Keratinocyte (primary cell): ENCODE measurements at regions not wholly inside any gene's neighbourhood (a gene's known extent, or its start where the extent isn't known, plus 50 kb on each side); places are given as distances from the start of the nearest gene placed in this dataset.

Source experiments
- DNase-seq: peaks from one replicate; pipeline ENCODE4 v3.0.0-alpha.2; 2011; ENCODE audit warnings: low read depth, missing footprints, low spot score
- FAIRE-seq: peaks from 2 replicates; lab custom pipeline; 2011; peaks lifted over from hg19 to GRCh38; lab: Jason Lieb, UNC
- H2AFZ ChIP-seq: 2 replicates; pipeline ENCODE4 v1.6.0; 2012; ENCODE audit warnings: low read length, control low read depth, inconsistent platforms; ENCODE audit not compliant: control insufficient read depth
- H3K27ac ChIP-seq: 2 replicates; pipeline ENCODE4 v1.5.1; 2011; ENCODE audit warnings: low read length; ENCODE audit not compliant: control insufficient read depth, insufficient read depth
- H3K27me3 ChIP-seq: 3 replicates; pipeline ENCODE4 v1.6.0; 2011; ENCODE audit warnings: low read length; ENCODE audit not compliant: control insufficient read depth, insufficient read depth; ENCODE audit errors: extremely low read depth
- H3K36me3 ChIP-seq, 2 experiments: 2 replicates in 1 of 2; 3 replicates in 1 of 2; pipeline ENCODE4 v1.5.1; 2011; ENCODE audit warnings: low read length in 2 of 2, mild to moderate bottlenecking in 1 of 2; ENCODE audit not compliant: control insufficient read depth in 2 of 2, insufficient read depth in 2 of 2; ENCODE audit errors: extremely low read depth in 1 of 2
- H3K4me1 ChIP-seq: 3 replicates; pipeline ENCODE4 v1.5.1; 2011; ENCODE audit warnings: low read length; ENCODE audit not compliant: control insufficient read depth, insufficient read depth; ENCODE audit errors: extremely low read depth
- H3K4me2 ChIP-seq: 3 replicates; pipeline ENCODE4 v1.6.0; 2011; ENCODE audit warnings: low read depth, low read length; ENCODE audit not compliant: control insufficient read depth, insufficient read depth; ENCODE audit errors: extremely low read depth
- H3K4me3 ChIP-seq, 3 experiments: fragments of 200-600 bp in 1 of 3; sonication (generic) in 1 of 3; 2 replicates in 2 of 3; 3 replicates in 1 of 3; pipeline ENCODE4 v1.5.1; 2011 to 2016; ENCODE audit warnings: low read length in 3 of 3, mild to moderate bottlenecking in 3 of 3, control low read depth in 2 of 3, inconsistent platforms in 1 of 3, low read depth in 1 of 3, mixed read lengths in 1 of 3, mixed run types in 1 of 3, moderate library complexity in 1 of 3; ENCODE audit not compliant: control insufficient read depth in 2 of 3, insufficient read depth in 2 of 3; ENCODE audit errors: extremely low read depth in 1 of 3
- H3K79me2 ChIP-seq: 2 replicates; pipeline ENCODE4 v1.6.0; 2012; ENCODE audit warnings: low read length; ENCODE audit not compliant: control insufficient read depth, insufficient read depth
- H3K9ac ChIP-seq: 3 replicates; pipeline ENCODE4 v1.6.0; 2011; ENCODE audit warnings: low read length; ENCODE audit not compliant: control insufficient read depth, insufficient read depth; ENCODE audit errors: extremely low read depth
- H3K9me1 ChIP-seq: 3 replicates; pipeline ENCODE4 v1.6.0; 2011; ENCODE audit warnings: low read length; ENCODE audit not compliant: control insufficient read depth, insufficient read depth; ENCODE audit errors: extremely low read depth
- H3K9me3 ChIP-seq: 2 replicates; pipeline ENCODE4 v1.5.1; 2012; ENCODE audit warnings: low read depth, low read length; ENCODE audit not compliant: control insufficient read depth
- H4K20me1 ChIP-seq: 3 replicates; pipeline ENCODE4 v1.6.0; 2011; ENCODE audit warnings: low read length; ENCODE audit not compliant: control insufficient read depth, insufficient read depth; ENCODE audit errors: extremely low read depth
- CTCF ChIP-seq, 3 experiments: IDR thresholded peaks in 1 of 3; conservative IDR thresholded peaks in 1 of 3; optimal IDR thresholded peaks in 1 of 3; 2 replicates in 2 of 3; 3 replicates in 1 of 3; pipeline versions ENCODE3 to v1.5.1; 2011; ENCODE audit warnings: low read length in 3 of 3, mild to moderate bottlenecking in 3 of 3, moderate library complexity in 2 of 3, control low read depth in 1 of 3, inconsistent platforms in 1 of 3; ENCODE audit not compliant: insufficient read depth in 2 of 3; ENCODE audit errors: extremely low read depth in 1 of 3
- EZH2 ChIP-seq: IDR thresholded peaks from one replicate; pipeline ENCODE4 v1.6.1; 2012; ENCODE audit warnings: inconsistent platforms, mild to moderate bottlenecking, low read length, moderate library complexity
- dilution Hi-C: fragments of 300-500 bp; cut with MboI; formaldehyde crosslinking; loops from one replicate; pipeline ENCODE4 v1.7.0; 2020; ENCODE audit warnings: low sequenced_read_pairs; ENCODE audit not compliant: extremely low pct_ligation_motif_present

DNA sequence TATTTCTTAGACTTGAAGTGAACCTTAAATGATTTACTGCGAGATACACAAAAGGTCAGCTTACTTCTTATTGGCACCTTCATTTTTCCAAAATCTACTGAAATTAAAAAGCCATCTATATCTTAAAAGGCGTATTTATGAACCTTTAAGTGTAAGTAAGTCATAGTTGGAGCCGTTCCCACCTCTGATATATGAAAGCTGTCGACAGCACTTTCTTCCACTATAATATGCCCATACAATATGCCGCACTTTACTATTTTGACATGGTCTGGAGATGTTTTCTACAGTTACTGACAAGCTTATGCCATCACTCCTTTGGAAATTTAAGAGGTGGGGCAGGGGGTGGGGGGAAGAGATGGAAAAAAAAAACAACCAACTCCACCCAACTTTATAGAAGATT is 155.3 kb downstream of the PHETA1 start:
- Histone ChIP-seq H3K4me1 (no peaks in the 10 kb centered on the region), H3K36me3 (no peaks in the 10 kb centered on the region), H3K4me2 (no peak overlapping the region), H3K79me2 (no peaks in the 10 kb centered on the region), H3K27me3 (peaks cover 10% of the 10 kb centered on the region), H3K9me1 (no peaks in the 10 kb centered on the region), H4K20me1 (no peaks in the 10 kb centered on the region), H3K9ac (no peak overlapping the region), H3K9me3 (no peaks in the 10 kb centered on the region), H3K27ac (no peak overlapping the region), H2AFZ (no peak overlapping the region), H3K4me3 (no peak overlapping the region)
- TF ChIP-seq CTCF (optimal IDR thresholded peaks at IDR 0.05 in 1 of 3, IDR thresholded peaks at IDR 0.05 in 1 of 3, conservative IDR thresholded peaks at IDR 0.05 in 1 of 3; ENCODE audit: extremely low read depth in 1 of 3, insufficient read depth in 2 of 3, low read length in 3 of 3): no peak
- TF ChIP-seq EZH2: no peak
- FAIRE-seq: no peak
- DNase-seq: no peak
- dilution Hi-C loops: no loop called here

DNA sequence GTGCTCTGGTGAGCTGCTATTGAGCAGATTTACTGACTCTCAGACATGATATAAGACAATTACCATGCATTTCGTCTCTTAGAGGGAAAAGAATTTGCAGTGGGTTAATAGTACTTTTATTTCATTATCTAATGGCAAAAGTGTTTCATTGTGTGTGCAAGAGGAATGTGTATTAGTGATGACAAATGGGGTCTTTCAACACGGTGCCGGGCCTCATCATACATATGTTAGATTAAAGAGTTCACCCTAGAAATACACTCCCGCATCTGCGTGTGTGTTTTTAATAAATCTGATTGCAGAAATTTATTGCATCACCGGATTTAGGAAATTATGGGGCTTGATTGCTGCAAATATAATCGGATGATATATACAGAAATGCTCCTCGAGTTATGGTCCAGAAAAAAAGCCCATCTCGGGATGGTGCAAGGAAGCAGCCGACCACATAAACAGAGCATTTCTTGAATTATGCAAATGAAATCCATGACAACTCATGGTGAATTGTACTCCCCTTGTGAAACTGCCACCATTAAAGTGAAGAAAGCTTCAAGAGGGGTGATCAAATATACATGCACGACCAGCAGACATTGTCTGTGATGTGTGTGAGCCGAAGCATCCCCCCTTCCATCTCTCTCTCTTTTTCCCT is 156.0 kb downstream of the PHETA1 start:
- Histone ChIP-seq H2AFZ (no peak overlapping the region), H3K4me1 (no peaks in the 10 kb centered on the region), H3K4me2 (no peak overlapping the region), H3K9me1 (no peaks in the 10 kb centered on the region), H3K9ac (no peak overlapping the region), H3K79me2 (no peaks in the 10 kb centered on the region), H4K20me1 (no peaks in the 10 kb centered on the region), H3K36me3 (no peaks in the 10 kb centered on the region), H3K27me3 (peaks cover 11% of the 10 kb centered on the region), H3K4me3 (no peak overlapping the region), H3K27ac (no peak overlapping the region), H3K9me3 (no peaks in the 10 kb centered on the region)
- TF ChIP-seq EZH2 (no peak), CTCF (optimal IDR thresholded peaks at IDR 0.05 in 1 of 3, IDR thresholded peaks at IDR 0.05 in 1 of 3, conservative IDR thresholded peaks at IDR 0.05 in 1 of 3; ENCODE audit: extremely low read depth in 1 of 3, insufficient read depth in 2 of 3, low read length in 3 of 3) (no peak)
- FAIRE-seq (no peak), DNase-seq (no peak)
- dilution Hi-C loops: no loop called here
